Gastrocnemius medialis (tissue), 4 donors: ENCODE measurements at regions not wholly inside any gene's neighbourhood (a gene's known extent, or its start where the extent isn't known, plus 50 kb on each side); places are given as distances from the start of the nearest gene placed in this dataset.

Source experiments
- CTCF ChIP-seq, 5 experiments: fragments of 450-650 bp in 3 of 5; fragments of 200-600 bp in 2 of 5; sonication (generic) in 2 of 5; IDR thresholded peaks in 4 of 5; conservative IDR thresholded peaks in 1 of 5; 1 replicate in 4 of 5; 2 replicates in 1 of 5; pipeline ENCODE4 v1.5.1; 2016 to 2019; ENCODE audit warnings: antibody characterized with exemption in 5 of 5, mild to moderate bottlenecking in 3 of 5, moderate library complexity in 3 of 5
- POLR2A ChIP-seq, 2 donors: fragments of 450-650 bp; IDR thresholded peaks; one replicate each; pipeline ENCODE4 v1.6.1; 2017; ENCODE audit warnings: antibody characterized with exemption in 2 of 2, mild to moderate bottlenecking in 2 of 2, moderate library complexity in 2 of 2

GRCh38 chr5:99973779-99974178, 561.4 kb upstream of the FAM174A start:
- TF ChIP-seq CTCF (IDR thresholded peaks at IDR 0.05 in 4 of 5, conservative IDR thresholded peaks at IDR 0.05 in 1 of 5) (no peak), POLR2A (IDR thresholded peaks at IDR 0.05) (no peak)
